ENCODE measurements at regions not wholly inside any gene's neighbourhood (a gene's known extent, or its start where the extent isn't known, plus 50 kb on each side); places are given as distances from the start of the nearest gene placed in this dataset.

- no peak for DNase-seq (ENCODE audit: low read depth in 2 of 2)
- Histone ChIP-seq H2AFZ (ENCODE audit: low read length) (no peak overlapping the region), H3K27ac (ENCODE audit: insufficient read depth, low read length) (no peak overlapping the region), H3K9me3 (ENCODE audit: control insufficient read depth, insufficient read depth, low read depth, low read length) (no peaks in the 10 kb centered on the region), H3K79me2 (ENCODE audit: control insufficient read depth, insufficient read depth, low read length) (no peaks in the 10 kb centered on the region), H3K4me3 (replicated peaks in 1 of 4; ENCODE audit: control extremely low read depth in 1 of 4, insufficient read depth in 1 of 4, low read depth in 3 of 4, low read length in 4 of 4) (no peak overlapping the region), H4K20me1 (ENCODE audit: control insufficient read depth, extremely low read depth, insufficient read depth, low read length) (no peaks in the 10 kb centered on the region), H3K9ac (ENCODE audit: insufficient read depth, low read length) (no peak overlapping the region), H3K4me1 (ENCODE audit: control insufficient read depth, extremely low read depth, insufficient read depth, low read length) (no peaks in the 10 kb centered on the region), H3K4me2 (ENCODE audit: extremely low read depth, insufficient read depth, low read length) (no peak overlapping the region), H3K27me3 (ENCODE audit: control insufficient read depth, insufficient read depth, low read length) (no peaks in the 10 kb centered on the region), H3K36me3 (ENCODE audit: control insufficient read depth, insufficient read depth, low read length) (no peaks in the 10 kb centered on the region)
- TF ChIP-seq CTCF (conservative IDR thresholded peaks at IDR 0.05 in 1 of 2, IDR thresholded peaks at IDR 0.05 in 1 of 2; ENCODE audit: low read depth in 1 of 2, low read length in 2 of 2) (no peak), EZH2 (IDR thresholded peaks at IDR 0.05; ENCODE audit: low read length, missing control alignments) (no peak)
Measured at GRCh38 chr10:117731121-117731791, 188.7 kb downstream of the EMX2 start.

- H3K27ac ChIP-seq (ENCODE audit: insufficient read depth, low read length), result no peak overlapping the region
- H3K9me3 ChIP-seq (ENCODE audit: control insufficient read depth, insufficient read depth, low read depth, low read length), result no peaks in the 10 kb centered on the region
- H3K4me2 ChIP-seq (ENCODE audit: extremely low read depth, insufficient read depth, low read length), result no peak overlapping the region
- H3K36me3 ChIP-seq (ENCODE audit: control insufficient read depth, insufficient read depth, low read length), result no peaks in the 10 kb centered on the region
- no peak for DNase-seq (ENCODE audit: low read depth in 2 of 2)
- H3K27me3 ChIP-seq (ENCODE audit: control insufficient read depth, insufficient read depth, low read length), result no peaks in the 10 kb centered on the region
- H3K4me1 ChIP-seq (ENCODE audit: control insufficient read depth, extremely low read depth, insufficient read depth, low read length), result no peaks in the 10 kb centered on the region
- H3K4me3 ChIP-seq (replicated peaks in 1 of 4; ENCODE audit: control extremely low read depth in 1 of 4, insufficient read depth in 1 of 4, low read depth in 3 of 4, low read length in 4 of 4), result no peak overlapping the region
- H3K9ac ChIP-seq (ENCODE audit: insufficient read depth, low read length), result no peak overlapping the region
- TF ChIP-seq EZH2 (IDR thresholded peaks at IDR 0.05; ENCODE audit: low read length, missing control alignments) (no peak), CTCF (conservative IDR thresholded peaks at IDR 0.05 in 1 of 2, IDR thresholded peaks at IDR 0.05 in 1 of 2; ENCODE audit: low read depth in 1 of 2, low read length in 2 of 2) (no peak)
- no peak overlapping the region for H2AFZ ChIP-seq (ENCODE audit: low read length)
- H3K79me2 ChIP-seq (ENCODE audit: control insufficient read depth, insufficient read depth, low read length), result no peaks in the 10 kb centered on the region
- H4K20me1 ChIP-seq (ENCODE audit: control insufficient read depth, extremely low read depth, insufficient read depth, low read length), result no peaks in the 10 kb centered on the region
Measured at GRCh38 chr10:117734731-117735405, 192.3 kb downstream of the EMX2 start.

- no peak overlapping the region for H3K27ac ChIP-seq (ENCODE audit: insufficient read depth, low read length)
- H3K27me3 ChIP-seq (ENCODE audit: control insufficient read depth, insufficient read depth, low read length), result no peaks in the 10 kb centered on the region
- no peaks in the 10 kb centered on the region for H3K4me1 ChIP-seq (ENCODE audit: control insufficient read depth, extremely low read depth, insufficient read depth, low read length)
- no peaks in the 10 kb centered on the region for H3K79me2 ChIP-seq (ENCODE audit: control insufficient read depth, insufficient read depth, low read length)
- no peak overlapping the region for H3K9ac ChIP-seq (ENCODE audit: insufficient read depth, low read length)
- no peak overlapping the region for H3K4me2 ChIP-seq (ENCODE audit: extremely low read depth, insufficient read depth, low read length)
- no peak overlapping the region for H3K4me3 ChIP-seq (replicated peaks in 1 of 4; ENCODE audit: control extremely low read depth in 1 of 4, insufficient read depth in 1 of 4, low read depth in 3 of 4, low read length in 4 of 4)
- TF ChIP-seq CTCF (conservative IDR thresholded peaks at IDR 0.05 in 1 of 2, IDR thresholded peaks at IDR 0.05 in 1 of 2; ENCODE audit: low read depth in 1 of 2, low read length in 2 of 2), result no peak
- no peak for TF ChIP-seq EZH2 (IDR thresholded peaks at IDR 0.05; ENCODE audit: low read length, missing control alignments)
- DNase-seq (ENCODE audit: low read depth in 2 of 2), result no peak
- no peaks in the 10 kb centered on the region for H4K20me1 ChIP-seq (ENCODE audit: control insufficient read depth, extremely low read depth, insufficient read depth, low read length)
- H2AFZ ChIP-seq (ENCODE audit: low read length), result no peak overlapping the region
- H3K9me3 ChIP-seq (ENCODE audit: control insufficient read depth, insufficient read depth, low read depth, low read length), result no peaks in the 10 kb centered on the region
- no peaks in the 10 kb centered on the region for H3K36me3 ChIP-seq (ENCODE audit: control insufficient read depth, insufficient read depth, low read length)
Measured at GRCh38 chr10:117736655-117737054, 194.1 kb downstream of the EMX2 start.
